Uterus (tissue), 3 donors: ENCODE measurements at regions not wholly inside any gene's neighbourhood (a gene's known extent, or its start where the extent isn't known, plus 50 kb on each side); places are given as distances from the start of the nearest gene placed in this dataset.

Experiments used
- DNase-seq, 2 donors: peaks; one replicate each; pipeline ENCODE4 v3.0.0-alpha.2; 2019 to 2020
- H3K27ac ChIP-seq, 2 donors: fragments of 200-600 bp; sonication (generic); 1 replicate in 1 of 2; 2 replicates in 1 of 2; pipeline ENCODE4 v1.5.1; 2016 to 2018
- H3K27me3 ChIP-seq, 2 donors: fragments of 200-600 bp; sonication (generic); one replicate each; pipeline ENCODE4 v1.5.1; 2018 to 2019; ENCODE audit warnings: control low read depth in 1 of 2
- H3K36me3 ChIP-seq, 2 donors: fragments of 200-600 bp; sonication (generic); one replicate each; pipeline ENCODE4 v1.5.1; 2019; ENCODE audit warnings: control low read depth in 1 of 2
- H3K4me1 ChIP-seq, 2 donors: fragments of 200-600 bp; sonication (generic); one replicate each; pipeline ENCODE4 v1.5.1; 2018 to 2019; ENCODE audit warnings: control low read depth in 1 of 2
- H3K4me3 ChIP-seq, 2 donors: fragments of 200-600 bp; sonication (generic); 1 replicate in 1 of 2; 2 replicates in 1 of 2; pipeline ENCODE4 v1.5.1; 2018 to 2019; ENCODE audit warnings: mild to moderate bottlenecking in 1 of 2
- H3K9me3 ChIP-seq, 2 donors: fragments of 200-600 bp; sonication (generic); one replicate each; pipeline ENCODE4 v1.5.1; 2019; ENCODE audit warnings: control low read depth in 1 of 2
- POLR2A ChIP-seq, 2 donors: fragments of 450-650 bp; IDR thresholded peaks; one replicate each; pipeline ENCODE4 v1.6.1; 2016; ENCODE audit warnings: antibody characterized with exemption in 2 of 2, mild to moderate bottlenecking in 1 of 2, moderate library complexity in 1 of 2
- intact Hi-C: fragments of 100-400 bp; cut with DNase I; formaldehyde crosslinking; loops from one replicate; pipeline ENCODE4 v1.15.1; 2023; ENCODE audit warnings: low total_unique reads
- TF ChIP-seq, protein P1 (sequence below), 4 experiments: fragments of 200-600 bp in 2 of 4; fragments of 450-650 bp in 2 of 4; sonication (generic) in 2 of 4; IDR thresholded peaks; one replicate each; pipeline ENCODE4 v1.5.1; 2016 to 2019; ENCODE audit warnings: antibody characterized with exemption in 4 of 4, mild to moderate bottlenecking in 2 of 4, moderate library complexity in 1 of 4
- donor health status: DM: yes; HTN: yes; CAD: no.

DNA sequence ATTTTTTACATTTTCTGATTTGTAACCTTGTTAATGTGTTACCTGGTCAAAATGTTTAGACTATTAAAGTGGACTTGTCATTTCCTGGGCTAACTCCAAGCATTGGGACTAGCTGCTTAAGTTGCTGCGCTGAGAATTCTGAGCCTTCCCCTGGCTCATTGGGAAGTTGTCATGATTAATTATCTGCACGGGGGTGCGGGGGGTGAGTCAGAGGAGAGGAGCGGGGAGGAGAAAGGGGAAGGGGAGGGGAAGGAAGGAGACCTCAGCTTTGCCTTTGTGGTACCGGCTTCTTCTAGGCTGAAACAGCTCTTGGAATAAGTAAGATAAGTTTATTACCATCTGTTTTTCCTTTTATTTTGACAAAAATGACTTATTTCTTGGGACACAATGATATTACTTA lies 52.9 kb upstream of the APCDD1 start:
- intact Hi-C loops, result no loop called here
- H3K4me1 ChIP-seq, result no peaks in the 10 kb centered on the region
- peak overlapping the region in 1 of 2 donors; percentile 35 for H3K27ac ChIP-seq
- peak; percentile 52 to 65 for DNase-seq
- H3K27me3 ChIP-seq, result no peaks in the 10 kb centered on the region
- H3K36me3 ChIP-seq, result no peaks in the 10 kb centered on the region
- H3K9me3 ChIP-seq, result no peaks in the 10 kb centered on the region
- TF ChIP-seq, protein P1, sequence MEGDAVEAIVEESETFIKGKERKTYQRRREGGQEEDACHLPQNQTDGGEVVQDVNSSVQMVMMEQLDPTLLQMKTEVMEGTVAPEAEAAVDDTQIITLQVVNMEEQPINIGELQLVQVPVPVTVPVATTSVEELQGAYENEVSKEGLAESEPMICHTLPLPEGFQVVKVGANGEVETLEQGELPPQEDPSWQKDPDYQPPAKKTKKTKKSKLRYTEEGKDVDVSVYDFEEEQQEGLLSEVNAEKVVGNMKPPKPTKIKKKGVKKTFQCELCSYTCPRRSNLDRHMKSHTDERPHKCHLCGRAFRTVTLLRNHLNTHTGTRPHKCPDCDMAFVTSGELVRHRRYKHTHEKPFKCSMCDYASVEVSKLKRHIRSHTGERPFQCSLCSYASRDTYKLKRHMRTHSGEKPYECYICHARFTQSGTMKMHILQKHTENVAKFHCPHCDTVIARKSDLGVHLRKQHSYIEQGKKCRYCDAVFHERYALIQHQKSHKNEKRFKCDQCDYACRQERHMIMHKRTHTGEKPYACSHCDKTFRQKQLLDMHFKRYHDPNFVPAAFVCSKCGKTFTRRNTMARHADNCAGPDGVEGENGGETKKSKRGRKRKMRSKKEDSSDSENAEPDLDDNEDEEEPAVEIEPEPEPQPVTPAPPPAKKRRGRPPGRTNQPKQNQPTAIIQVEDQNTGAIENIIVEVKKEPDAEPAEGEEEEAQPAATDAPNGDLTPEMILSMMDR (IDR thresholded peaks at IDR 0.05), result no peak
- TF ChIP-seq POLR2A (IDR thresholded peaks at IDR 0.05), result no peak
- no peak overlapping the region for H3K4me3 ChIP-seq

DNA sequence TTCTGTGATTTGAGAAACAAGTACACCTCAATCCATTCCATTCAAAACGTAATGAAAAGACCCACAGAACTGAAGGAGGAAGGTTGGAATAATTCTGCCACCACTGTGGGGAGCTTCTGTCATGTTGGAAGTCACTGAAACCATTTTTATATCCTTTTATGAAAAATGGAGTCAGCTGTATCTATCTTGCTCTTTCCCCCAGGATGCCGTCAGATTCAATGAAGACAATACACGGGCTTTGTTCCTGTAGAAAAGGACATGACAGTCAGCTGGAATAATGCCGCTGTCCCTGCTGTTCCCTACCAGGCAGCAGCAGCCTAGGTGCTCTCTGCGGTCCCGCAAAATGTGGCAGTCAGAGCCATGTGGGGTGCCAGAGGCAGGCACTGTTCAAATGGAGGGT lies 52.5 kb upstream of the APCDD1 start:
- H3K36me3 ChIP-seq, result no peaks in the 10 kb centered on the region
- intact Hi-C loops, result no loop called here
- no peaks in the 10 kb centered on the region for H3K4me1 ChIP-seq
- DNase-seq, result no peak
- no peaks in the 10 kb centered on the region for H3K9me3 ChIP-seq
- H3K27me3 ChIP-seq, result no peaks in the 10 kb centered on the region
- TF ChIP-seq POLR2A (IDR thresholded peaks at IDR 0.05), result no peak
- TF ChIP-seq, protein P1 (IDR thresholded peaks at IDR 0.05), result no peak
- peak overlapping the region in 1 of 2 donors; percentile 35 for H3K27ac ChIP-seq
- no peak overlapping the region for H3K4me3 ChIP-seq

DNA sequence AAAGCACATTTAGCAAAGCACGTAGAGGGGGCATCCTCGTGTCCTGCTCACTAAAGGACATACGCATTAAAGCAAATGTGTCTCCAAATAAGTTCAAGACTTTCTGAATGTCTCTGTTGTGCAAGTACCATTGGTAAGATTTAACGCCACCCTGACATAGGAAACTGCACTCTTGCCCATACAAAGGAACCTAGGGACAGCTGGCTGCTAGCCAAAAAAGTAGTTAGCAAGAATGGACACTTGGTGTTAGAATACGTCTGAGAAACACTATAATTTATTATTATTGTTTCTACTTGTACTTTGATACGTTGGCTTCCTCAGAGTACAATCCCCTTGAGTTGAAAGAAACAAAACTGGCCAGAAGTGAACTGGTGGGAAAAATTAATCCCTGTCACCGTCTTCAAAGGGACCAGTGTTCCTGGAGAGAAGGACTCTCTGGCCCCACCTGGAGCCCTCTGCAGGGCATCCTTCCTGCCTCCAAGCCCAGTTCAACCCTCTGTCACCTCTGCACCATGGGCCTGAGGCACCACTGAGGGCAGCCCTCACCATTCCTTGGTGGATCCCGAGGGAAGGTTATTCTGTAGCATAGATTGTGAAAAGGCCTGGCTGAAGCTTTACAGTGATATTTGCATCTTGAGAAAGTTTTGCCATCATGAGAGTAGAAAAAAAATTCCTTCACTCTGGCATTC lies 51.4 kb upstream of the APCDD1 start:
- Histone ChIP-seq H3K36me3 (no peaks in the 10 kb centered on the region), H3K4me3 (no peak overlapping the region), H3K27me3 (no peaks in the 10 kb centered on the region), H3K27ac (no peak overlapping the region), H3K4me1 (no peaks in the 10 kb centered on the region), H3K9me3 (no peaks in the 10 kb centered on the region)
- no peak for TF ChIP-seq POLR2A (IDR thresholded peaks at IDR 0.05)
- TF ChIP-seq, protein P1 (IDR thresholded peaks at IDR 0.05), result no peak
- intact Hi-C loops, result no loop called here
- DNase-seq, result peak in 1 of 2 donors; percentile 47

DNA sequence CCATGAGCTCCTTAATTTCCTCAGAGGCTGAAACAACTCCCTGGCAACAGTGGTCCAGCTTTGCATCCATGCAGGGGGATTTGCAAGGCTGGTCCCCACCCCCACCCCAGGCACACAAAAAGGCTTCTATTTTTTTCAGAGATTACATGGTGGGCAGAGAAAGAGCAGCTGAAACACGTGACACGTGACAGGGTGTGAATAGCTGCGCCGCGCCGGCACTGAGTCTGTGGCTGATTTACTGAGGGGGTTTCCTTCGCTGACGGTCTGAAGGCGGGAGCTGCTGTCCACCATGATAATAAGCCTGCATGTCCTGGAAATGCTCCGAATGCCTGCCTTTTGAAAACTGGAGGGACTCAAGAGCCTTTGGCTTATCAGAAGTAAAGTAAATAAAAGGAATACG lies 50.7 kb upstream of the APCDD1 start:
- TF ChIP-seq POLR2A (IDR thresholded peaks at IDR 0.05), result no peak
- TF ChIP-seq, protein P1 (IDR thresholded peaks at IDR 0.05), result no peak
- Histone ChIP-seq H3K36me3 (no peaks in the 10 kb centered on the region), H3K4me3 (no peak overlapping the region), H3K9me3 (no peaks in the 10 kb centered on the region), H3K27me3 (no peaks in the 10 kb centered on the region), H3K4me1 (no peaks in the 10 kb centered on the region), H3K27ac (peak overlapping the region; percentile 17 to 41)
- intact Hi-C loops, result no loop called here
- no peak for DNase-seq

DNA sequence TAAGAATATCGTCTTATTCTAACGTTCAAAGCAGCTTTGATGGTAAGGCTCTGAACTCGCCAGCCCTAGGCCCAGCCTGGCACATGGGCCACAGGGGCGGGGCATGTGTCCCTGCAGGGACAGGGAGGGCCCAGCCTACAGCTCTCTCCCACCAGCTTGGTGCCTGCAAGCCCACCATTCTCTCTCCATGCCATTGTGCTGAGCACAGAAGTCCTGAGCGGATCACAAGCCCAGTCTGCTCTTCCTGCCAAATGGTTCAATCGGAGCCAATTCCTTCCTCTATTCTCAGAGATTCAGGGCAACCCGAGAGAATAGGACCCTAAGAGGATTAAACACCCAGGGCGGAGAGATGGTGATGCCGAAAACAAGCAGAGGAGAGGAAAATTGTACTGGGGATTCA lies 50.3 kb upstream of the APCDD1 start:
- Histone ChIP-seq H3K9me3 (no peaks in the 10 kb centered on the region), H3K36me3 (no peaks in the 10 kb centered on the region), H3K4me3 (no peak overlapping the region), H3K27ac (peak overlapping the region; percentile 17 to 41), H3K4me1 (no peaks in the 10 kb centered on the region), H3K27me3 (no peaks in the 10 kb centered on the region)
- no peak for TF ChIP-seq POLR2A (IDR thresholded peaks at IDR 0.05)
- TF ChIP-seq, protein P1 (IDR thresholded peaks at IDR 0.05), result no peak
- intact Hi-C loops, result no loop called here
- DNase-seq, result no peak
